GM21447 (cell line): ENCODE measurements at regions not wholly inside any gene's neighbourhood (a gene's known extent, or its start where the extent isn't known, plus 50 kb on each side); places are given as distances from the start of the nearest gene placed in this dataset.

Experiments
- ATAC-seq: cut with Tn5 transposase; IDR thresholded peaks from one replicate; pipeline ENCODE4 v1.9.1; 2021; ENCODE audit not compliant: unreplicated experiment

GRCh38 chr1:209042413-209042812 lies 541.1 kb upstream of the CAMK1G start:
- ATAC-seq, result no peak

GRCh38 chr1:209045331-209046057 lies 538.0 kb upstream of the CAMK1G start:
- no peak for ATAC-seq

- ATAC-seq, result no peak
Measured at GRCh38 chr1:209046058-209046417, 537.5 kb upstream of the CAMK1G start.

- no peak for ATAC-seq
Measured at GRCh38 chr1:209046935-209047334, 536.6 kb upstream of the CAMK1G start.

GRCh38 chr1:209048941-209049669 lies 534.4 kb upstream of the CAMK1G start:
- no peak for ATAC-seq

GRCh38 chr1:209051570-209051969 lies 531.9 kb upstream of the CAMK1G start:
- no peak for ATAC-seq

GRCh38 chr1:209053587-209053986 lies 529.9 kb upstream of the CAMK1G start:
- no peak for ATAC-seq

- ATAC-seq, result no peak
Measured at GRCh38 chr1:209057083-209057482, 526.4 kb upstream of the CAMK1G start.

- no peak for ATAC-seq
Measured at GRCh38 chr1:209057901-209058300, 525.6 kb upstream of the CAMK1G start.

- ATAC-seq, result no peak
Measured at GRCh38 chr1:209059376-209059775, 524.1 kb upstream of the CAMK1G start.

GRCh38 chr1:209059981-209060380 lies 523.5 kb upstream of the CAMK1G start:
- no peak for ATAC-seq

GRCh38 chr1:209062081-209062620 lies 521.4 kb upstream of the CAMK1G start:
- ATAC-seq, result no peak

- no peak for ATAC-seq
Measured at GRCh38 chr1:209062863-209063262, 520.7 kb upstream of the CAMK1G start.

- no peak for ATAC-seq
Measured at GRCh38 chr1:209063767-209064659, 519.5 kb upstream of the CAMK1G start.

GRCh38 chr1:209064850-209065706 lies 518.4 kb upstream of the CAMK1G start:
- ATAC-seq, result no peak

- no peak for ATAC-seq
Measured at GRCh38 chr1:209072481-209072880, 511.0 kb upstream of the CAMK1G start.

GRCh38 chr1:209073879-209074278 lies 509.6 kb upstream of the CAMK1G start:
- no peak for ATAC-seq

GRCh38 chr1:209074575-209075250 lies 508.8 kb upstream of the CAMK1G start:
- no peak for ATAC-seq

- ATAC-seq, result no peak
Measured at GRCh38 chr1:209076688-209077087, 506.8 kb upstream of the CAMK1G start.
